HCT116 (cell line): ENCODE measurements at regions not wholly inside any gene's neighbourhood (a gene's known extent, or its start where the extent isn't known, plus 50 kb on each side); places are given as distances from the start of the nearest gene placed in this dataset.

Experiments
- EGR1 ChIP-seq: IDR thresholded peaks from 2 replicates; pipeline ENCODE4 v1.6.1; 2012; ENCODE audit warnings: low read depth
- TCF7L2 ChIP-seq: IDR thresholded peaks from 2 replicates; pipeline ENCODE4 v1.7.0; 2011; ENCODE audit warnings: borderline replicate concordance, inconsistent platforms; ENCODE audit not compliant: insufficient read depth, insufficient read length; ENCODE audit errors: extremely low read depth
- TF ChIP-seq, protein P1 (sequence below), 3 experiments: fragments of 200-600 bp in 1 of 3; sonication (generic) in 1 of 3; IDR thresholded peaks in 2 of 3; conservative IDR thresholded peaks in 1 of 3; 2 replicates each; pipeline ENCODE4 v1.5.1; 2012 to 2017; ENCODE audit warnings: low read depth in 2 of 3, low read length in 2 of 3, antibody characterized with exemption in 1 of 3, borderline replicate concordance in 1 of 3, control low read depth in 1 of 3, mild to moderate bottlenecking in 1 of 3, mixed read lengths in 1 of 3, mixed run types in 1 of 3, moderate library complexity in 1 of 3; ENCODE audit not compliant: insufficient read depth in 1 of 3
- TF ChIP-seq, protein P2 (sequence below): IDR thresholded peaks from 2 replicates; pipeline ENCODE4 v1.6.1; 2012

DNA sequence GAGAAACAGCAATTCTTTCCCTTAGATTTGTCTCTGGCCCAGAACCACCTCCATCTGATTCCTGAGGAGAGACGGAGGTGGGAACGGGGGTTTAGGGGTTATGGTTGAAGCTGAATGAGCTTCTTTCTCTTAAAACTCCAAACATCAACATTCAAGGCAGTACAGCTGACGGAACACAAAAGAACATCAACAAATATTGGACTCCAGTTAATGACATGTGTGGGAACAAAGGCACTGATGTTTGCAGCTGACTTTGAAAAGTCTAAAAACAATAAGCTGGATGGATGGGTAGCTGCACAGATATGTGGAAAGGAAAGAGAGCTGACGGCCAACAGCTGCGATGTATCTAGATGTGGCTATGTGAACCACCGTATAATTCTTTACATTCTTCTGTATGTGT lies 256.5 kb downstream of the SOD2 start:
- TF ChIP-seq EGR1, result no peak
- TF ChIP-seq TCF7L2, result no peak
- TF ChIP-seq, protein P1, sequence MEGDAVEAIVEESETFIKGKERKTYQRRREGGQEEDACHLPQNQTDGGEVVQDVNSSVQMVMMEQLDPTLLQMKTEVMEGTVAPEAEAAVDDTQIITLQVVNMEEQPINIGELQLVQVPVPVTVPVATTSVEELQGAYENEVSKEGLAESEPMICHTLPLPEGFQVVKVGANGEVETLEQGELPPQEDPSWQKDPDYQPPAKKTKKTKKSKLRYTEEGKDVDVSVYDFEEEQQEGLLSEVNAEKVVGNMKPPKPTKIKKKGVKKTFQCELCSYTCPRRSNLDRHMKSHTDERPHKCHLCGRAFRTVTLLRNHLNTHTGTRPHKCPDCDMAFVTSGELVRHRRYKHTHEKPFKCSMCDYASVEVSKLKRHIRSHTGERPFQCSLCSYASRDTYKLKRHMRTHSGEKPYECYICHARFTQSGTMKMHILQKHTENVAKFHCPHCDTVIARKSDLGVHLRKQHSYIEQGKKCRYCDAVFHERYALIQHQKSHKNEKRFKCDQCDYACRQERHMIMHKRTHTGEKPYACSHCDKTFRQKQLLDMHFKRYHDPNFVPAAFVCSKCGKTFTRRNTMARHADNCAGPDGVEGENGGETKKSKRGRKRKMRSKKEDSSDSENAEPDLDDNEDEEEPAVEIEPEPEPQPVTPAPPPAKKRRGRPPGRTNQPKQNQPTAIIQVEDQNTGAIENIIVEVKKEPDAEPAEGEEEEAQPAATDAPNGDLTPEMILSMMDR (IDR thresholded peaks at IDR 0.05 in 2 of 3, conservative IDR thresholded peaks at IDR 0.05 in 1 of 3; ENCODE audit: borderline replicate concordance in 1 of 3, insufficient read depth in 1 of 3, low read depth in 2 of 3, low read length in 2 of 3), result no peak
- TF ChIP-seq, protein P2, sequence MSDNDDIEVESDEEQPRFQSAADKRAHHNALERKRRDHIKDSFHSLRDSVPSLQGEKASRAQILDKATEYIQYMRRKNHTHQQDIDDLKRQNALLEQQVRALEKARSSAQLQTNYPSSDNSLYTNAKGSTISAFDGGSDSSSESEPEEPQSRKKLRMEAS, result no peak
